GM20000 (cell line): ENCODE measurements at regions not wholly inside any gene's neighbourhood (a gene's known extent, or its start where the extent isn't known, plus 50 kb on each side); places are given as distances from the start of the nearest gene placed in this dataset.

Source experiments
- DNase-seq: peaks from one replicate; pipeline ENCODE4 v3.0.0; 2012; ENCODE audit warnings: low spot score
- CTCF ChIP-seq: IDR thresholded peaks from 2 replicates; pipeline ENCODE4 v1.5.1; 2012; ENCODE audit warnings: mild to moderate bottlenecking, control low read depth; ENCODE audit errors: extremely low read depth, missing control alignments

GRCh38 chr2:221676566-221677172 lies 104.6 kb upstream of the EPHA4 start:
- DNase-seq: no peak
- no peak for TF ChIP-seq CTCF

DNA sequence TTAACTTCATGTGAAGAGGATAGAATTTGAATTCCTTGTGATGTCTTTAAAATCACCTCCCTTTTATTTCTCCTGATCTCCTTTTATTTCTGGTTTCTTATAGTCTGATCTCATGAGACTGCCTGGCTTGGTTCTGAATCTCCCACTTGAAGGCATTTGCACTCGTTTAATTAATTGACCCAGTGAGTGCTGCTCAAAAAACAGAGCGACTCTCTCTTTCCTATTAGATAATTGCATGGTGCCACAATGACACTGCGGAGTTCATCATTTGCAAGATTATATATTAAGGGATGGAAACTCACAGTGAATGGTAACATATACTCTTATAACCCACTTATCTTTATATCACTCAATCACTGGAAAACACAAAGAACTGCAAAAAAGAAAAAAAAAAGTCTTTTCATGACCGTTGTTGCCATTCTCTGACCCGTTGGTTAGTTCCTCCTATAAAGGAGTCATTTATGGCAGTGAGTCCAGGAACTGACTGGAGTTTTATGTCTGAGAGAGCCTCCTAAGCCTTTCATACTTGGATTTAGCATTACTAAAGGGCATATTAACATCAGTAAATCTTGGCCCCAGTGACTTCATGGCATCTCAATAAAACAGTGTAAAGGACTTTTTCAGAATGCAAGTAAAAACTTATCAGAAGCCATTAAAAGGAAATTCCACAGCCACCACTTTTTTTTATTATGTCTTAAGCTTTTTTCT lies 103.3 kb upstream of the EPHA4 start:
- no peak for TF ChIP-seq CTCF
- no peak for DNase-seq

GRCh38 chr2:221674446-221674845 lies 102.3 kb upstream of the EPHA4 start:
- DNase-seq: no peak
- TF ChIP-seq CTCF: no peak

- TF ChIP-seq CTCF: no peak
- DNase-seq: no peak
Observed at GRCh38 chr2:221673248-221673647, 101.1 kb upstream of the EPHA4 start.

- no peak for TF ChIP-seq CTCF
- DNase-seq: no peak
Observed at GRCh38 chr2:221671515-221671914, 99.4 kb upstream of the EPHA4 start.

DNA sequence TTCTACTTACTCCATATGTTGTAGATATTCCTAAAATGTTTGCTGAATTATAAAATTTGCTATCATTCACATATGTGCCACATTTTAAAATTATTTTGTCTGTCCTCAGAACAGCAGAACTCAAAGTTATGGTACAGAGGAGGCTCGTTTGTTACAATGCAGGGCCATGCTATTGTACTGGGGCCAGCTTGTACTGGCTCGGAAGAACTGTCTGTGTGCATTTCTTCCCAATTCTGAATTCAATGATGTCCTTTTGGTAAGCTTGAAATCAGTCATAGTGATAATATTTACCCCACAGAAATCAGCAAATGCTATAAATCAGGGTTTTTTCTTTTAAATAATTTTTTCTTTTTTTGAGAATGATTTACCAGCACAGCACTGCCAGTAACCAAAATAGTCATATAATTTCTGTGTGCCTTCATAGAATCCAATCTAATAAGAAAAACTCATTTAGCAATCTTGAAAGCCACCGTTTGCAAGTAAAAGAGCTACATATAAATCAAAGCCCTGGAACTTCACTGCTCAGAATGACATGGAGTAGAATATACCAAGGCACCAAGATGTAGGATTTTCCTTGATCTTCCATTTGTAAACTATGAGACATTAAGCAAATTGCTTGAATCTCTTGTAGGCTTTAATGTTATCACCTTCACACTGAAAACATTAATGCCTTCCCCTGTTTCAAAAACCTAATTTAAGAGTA lies 90.7 kb upstream of the EPHA4 start:
- TF ChIP-seq CTCF: no peak
- no peak for DNase-seq

- no peak for DNase-seq
- TF ChIP-seq CTCF: no peak
Observed at GRCh38 chr2:221657806-221658205, 85.7 kb upstream of the EPHA4 start.
